Motor neuron (in vitro differentiated cells): ENCODE measurements at regions not wholly inside any gene's neighbourhood (a gene's known extent, or its start where the extent isn't known, plus 50 kb on each side); places are given as distances from the start of the nearest gene placed in this dataset.
"Not testable (repeated sequence)": the region's sequence is repeated elsewhere in the genome, so short reads cannot be mapped to it uniquely, and the experiment has no call there.

Source experiments
- ATAC-seq, 8 experiments: fragments of 200-7000 bp; cut with Tn5 transposase; replicated peaks in 6 of 8; 2 replicates each; pipeline ENCODE4 v1.8.0; 2021; ENCODE audit warnings: mild to moderate bottlenecking in 8 of 8, moderate library complexity in 8 of 8
- H3K27ac ChIP-seq, 2 donors: fragments of 250-450 bp; sonication (Bioruptor Pico); 2 replicates each; pipeline ENCODE4 v1.9.0; 2021; ENCODE audit warnings: antibody characterized with exemption in 2 of 2, mild to moderate bottlenecking in 2 of 2, moderate library complexity in 1 of 2
- H3K4me1 ChIP-seq, 2 donors: fragments of 250-450 bp; sonication (Bioruptor Pico); replicated peaks in 1 of 2; 2 replicates each; pipeline ENCODE4 v1.6.1; 2021; ENCODE audit warnings: antibody characterized with exemption in 2 of 2, mild to moderate bottlenecking in 2 of 2, moderate library complexity in 1 of 2
- H3K4me3 ChIP-seq, 5 donors: fragments of 250-450 bp; sonication (Bioruptor Pico); 2 replicates each; pipeline ENCODE4 v1.9.0; 2021; ENCODE audit warnings: antibody characterized with exemption in 5 of 5, mild to moderate bottlenecking in 5 of 5, moderate library complexity in 4 of 5
- WGBS, 10 experiments: fragments of 450-650 bp; shearing (Covaris generic); methylation state at CpG; one replicate each; pipeline ENCODE4 v1.0.0; 2022; 5-methylcytosine and 5-hydroxymethylcytosine counted together
- in situ Hi-C, 9 experiments: fragments of 400-800 bp; cut with MboI; loops; one replicate each; pipeline ENCODE4 v1.15.0; 2021; ENCODE audit warnings: low sequenced_read_pairs in 9 of 9, low pct_unique_long_range_greater_than_20kb in 2 of 9; ENCODE audit not compliant: unreplicated experiment in 9 of 9

GRCh38 chr14:19201394-19202052, 232.6 kb downstream of the POTEG start:
- H3K4me3 ChIP-seq, in situ Hi-C loops, H3K4me1 ChIP-seq, H3K27ac ChIP-seq, ATAC-seq: not testable (repeated sequence)
- WGBS, 10 experiments, result 33 to 50% methylated on average over 1 to 2 of the region's 8 CpGs; no CpG with 5 or more reads in 8 of the 10 experiments

DNA sequence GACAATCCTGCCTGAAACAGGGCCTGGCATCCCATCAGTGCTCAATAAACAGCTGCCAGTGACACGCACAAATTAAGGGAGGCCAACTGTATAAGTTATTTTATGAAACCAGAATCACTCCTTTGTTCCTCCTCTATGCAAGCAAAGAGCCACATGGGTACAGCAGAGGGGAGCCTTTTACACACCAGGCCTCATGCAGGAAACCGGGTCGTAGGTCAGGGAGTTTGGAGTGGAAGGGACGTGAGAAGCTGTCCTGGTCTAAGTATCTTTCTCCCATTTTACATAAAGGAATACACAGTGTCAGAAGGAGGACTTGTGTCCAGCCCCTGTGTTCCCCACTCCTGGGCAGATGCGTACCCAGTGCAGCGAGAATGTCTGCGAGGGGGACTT, 232.1 kb downstream of the POTEG start:
- in situ Hi-C loops, result not testable (repeated sequence)

GRCh38 chr14:19203250-19203972, 230.7 kb downstream of the POTEG start:
- H3K27ac ChIP-seq, H3K4me1 ChIP-seq, H3K4me3 ChIP-seq, in situ Hi-C loops: not testable (repeated sequence)
- no CpG with 5 or more reads among the region's 5 CpGs for WGBS, 10 experiments
- ATAC-seq, result peak in 1 of 8 experiments; percentile 31

More for the DNA sequence above, 232.1 kb downstream of the POTEG start:
- H3K4me3 ChIP-seq, H3K4me1 ChIP-seq, H3K27ac ChIP-seq, ATAC-seq: not testable (repeated sequence)
- WGBS, 10 experiments, result 0 to 60% methylated on average over 1 of the region's 7 CpGs; no CpG with 5 or more reads in 8 of the 10 experiments

DNA sequence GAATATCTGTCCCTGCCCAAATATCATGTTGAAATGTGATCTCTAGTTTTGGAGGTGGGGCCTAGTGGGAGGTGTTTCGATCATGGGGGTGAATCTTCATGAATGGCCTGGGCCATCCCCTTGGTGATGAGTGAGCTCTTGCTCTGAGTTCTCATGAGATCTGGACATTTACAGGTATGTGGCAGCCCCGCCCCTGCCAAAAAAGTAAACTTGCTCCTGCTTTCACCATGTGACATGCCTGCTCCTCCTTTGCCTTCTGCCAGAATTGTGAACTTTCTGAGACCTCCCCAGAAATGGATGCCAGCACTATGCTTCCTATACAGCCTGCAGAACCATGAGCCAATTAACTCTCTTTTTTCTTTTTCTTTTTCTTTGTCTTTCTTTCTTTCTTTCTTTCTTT, 229.3 kb downstream of the POTEG start:
- H3K4me1 ChIP-seq, in situ Hi-C loops, H3K27ac ChIP-seq, H3K4me3 ChIP-seq, ATAC-seq: not testable (repeated sequence)
- 0 to 33% (median 4%) methylated on average over 1 of the region's 2 CpGs; no CpG with 5 or more reads in 2 of the 10 experiments for WGBS, 10 experiments

- H3K27ac ChIP-seq, H3K4me1 ChIP-seq, H3K4me3 ChIP-seq, ATAC-seq, in situ Hi-C loops: not testable (repeated sequence)
- WGBS, 10 experiments, result no CpG with 5 or more reads among the region's 9 CpGs
Observed at GRCh38 chr14:19216480-19216879, 217.7 kb downstream of the POTEG start.

GRCh38 chr14:19219423-19219822, 214.7 kb downstream of the POTEG start:
- H3K4me3 ChIP-seq, H3K4me1 ChIP-seq, ATAC-seq, H3K27ac ChIP-seq, in situ Hi-C loops: not testable (repeated sequence)
- WGBS, 10 experiments, result no CpG with 5 or more reads among the region's 3 CpGs

- H3K27ac ChIP-seq, in situ Hi-C loops, H3K4me3 ChIP-seq, H3K4me1 ChIP-seq, ATAC-seq: not testable (repeated sequence)
- WGBS, 10 experiments, result 80% methylated on average over 1 of the region's 7 CpGs; no CpG with 5 or more reads in 9 of the 10 experiments
Observed at GRCh38 chr14:19231421-19231820, 202.7 kb downstream of the POTEG start.

DNA sequence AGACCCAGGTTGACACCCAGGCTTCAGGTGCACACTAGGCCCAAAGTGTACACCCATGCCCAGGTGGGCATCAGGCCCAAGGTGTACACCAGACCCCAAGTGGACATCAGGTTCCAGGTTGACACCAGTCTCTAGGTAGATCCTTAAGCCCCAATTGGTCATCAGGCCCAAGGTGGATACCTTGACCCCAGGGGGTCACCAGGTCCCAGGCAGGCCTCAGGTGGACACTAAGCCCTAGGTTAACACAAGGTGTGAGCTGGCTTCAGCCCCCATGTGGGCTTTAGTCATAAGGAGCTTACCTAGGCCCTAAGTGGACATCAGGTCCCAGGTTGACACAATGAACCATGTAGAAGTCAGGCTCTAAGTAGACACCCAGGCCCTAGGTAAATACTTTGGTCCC, 200.1 kb downstream of the POTEG start:
- in situ Hi-C loops, H3K4me3 ChIP-seq, H3K27ac ChIP-seq, H3K4me1 ChIP-seq, ATAC-seq: not testable (repeated sequence)

- H3K4me3 ChIP-seq, H3K4me1 ChIP-seq, H3K27ac ChIP-seq, in situ Hi-C loops, ATAC-seq: not testable (repeated sequence)
- no CpG with 5 or more reads among the region's 2 CpGs for WGBS, 10 experiments
Observed at GRCh38 chr14:19237656-19238055, 196.5 kb downstream of the POTEG start.

- in situ Hi-C loops, ATAC-seq, H3K4me1 ChIP-seq, H3K4me3 ChIP-seq, H3K27ac ChIP-seq: not testable (repeated sequence)
- WGBS, 10 experiments, result no CpG with 5 or more reads among the region's 3 CpGs
Observed at GRCh38 chr14:19238584-19238983, 195.6 kb downstream of the POTEG start.

GRCh38 chr14:19239981-19240380, 194.2 kb downstream of the POTEG start:
- H3K4me3 ChIP-seq, H3K27ac ChIP-seq, in situ Hi-C loops, H3K4me1 ChIP-seq, ATAC-seq: not testable (repeated sequence)
- WGBS, 10 experiments, result no CpG with 5 or more reads among the region's 15 CpGs

- H3K4me3 ChIP-seq, ATAC-seq, H3K4me1 ChIP-seq, in situ Hi-C loops, H3K27ac ChIP-seq: not testable (repeated sequence)
- no CpG with 5 or more reads among the region's 21 CpGs for WGBS, 10 experiments
Observed at GRCh38 chr14:19240387-19240786, 193.8 kb downstream of the POTEG start.

DNA sequence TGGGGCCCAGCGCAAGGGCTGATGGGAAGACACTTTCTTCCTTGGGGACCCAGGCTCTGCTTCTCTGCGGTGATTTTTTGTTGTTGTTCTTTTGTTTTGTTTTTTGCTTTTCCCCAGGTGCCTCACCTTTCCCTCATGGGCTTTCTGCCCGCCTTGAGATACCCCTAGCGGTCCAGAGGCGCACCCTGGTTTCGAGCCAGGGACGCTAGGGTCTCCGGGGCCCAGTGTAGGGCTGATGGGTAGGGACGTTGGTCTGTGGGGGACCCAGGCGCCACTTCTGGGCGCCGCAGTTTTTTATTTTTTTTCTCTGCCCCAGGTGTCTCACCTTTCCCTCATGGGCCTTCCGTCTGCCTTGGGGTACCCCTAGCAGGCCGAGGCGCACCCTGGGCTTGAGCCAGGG, 192.7 kb downstream of the POTEG start:
- H3K4me3 ChIP-seq, ATAC-seq, H3K4me1 ChIP-seq, H3K27ac ChIP-seq, in situ Hi-C loops: not testable (repeated sequence)
- WGBS, 10 experiments, result no CpG with 5 or more reads among the region's 15 CpGs

- H3K4me3 ChIP-seq, ATAC-seq, H3K27ac ChIP-seq, H3K4me1 ChIP-seq, in situ Hi-C loops: not testable (repeated sequence)
- no CpG with 5 or more reads among the region's 15 CpGs for WGBS, 10 experiments
Observed at GRCh38 chr14:19242529-19242928, 191.6 kb downstream of the POTEG start.
